ENCODE measurements at regions not wholly inside any gene's neighbourhood (a gene's known extent, or its start where the extent isn't known, plus 50 kb on each side); places are given as distances from the start of the nearest gene placed in this dataset.

DNA sequence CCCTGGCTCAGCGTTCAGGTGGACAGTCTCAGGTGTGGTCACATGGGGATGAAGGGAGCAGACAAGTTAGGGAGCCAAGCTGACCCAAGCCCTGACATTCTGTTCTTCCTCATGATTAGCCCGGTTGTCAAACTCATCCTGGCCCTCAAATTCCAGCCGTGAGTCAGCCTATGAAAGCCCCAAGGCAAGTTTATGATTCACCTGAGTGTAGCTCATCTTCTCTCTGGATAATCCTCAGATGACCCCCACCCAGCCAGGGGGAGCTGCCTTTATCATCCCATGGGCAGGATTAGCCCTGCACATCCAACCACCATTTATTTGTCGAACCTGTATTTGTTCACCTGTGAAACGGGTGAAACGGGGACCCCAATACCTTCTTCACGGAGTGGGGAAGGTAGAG lies 161.9 kb downstream of the DHX35 start:
- Histone ChIP-seq H3K79me2 (ENCODE audit: control insufficient read depth, insufficient read depth, low read length) (no peaks in the 10 kb centered on the region), H2AFZ (ENCODE audit: low read depth, low read length) (no peak overlapping the region), H4K20me1 (replicated peaks; ENCODE audit: control insufficient read depth, extremely low read depth, insufficient read depth, low read length) (no peaks in the 10 kb centered on the region), H3K9me3 (replicated peaks; ENCODE audit: control insufficient read depth, insufficient read depth, low read length) (no peaks in the 10 kb centered on the region), H3K4me2 (ENCODE audit: insufficient read depth, low read length) (no peak overlapping the region), H3K9ac (replicated peaks; ENCODE audit: extremely low read depth, insufficient read depth, low read length) (no peak overlapping the region), H3K4me1 (ENCODE audit: control insufficient read depth, extremely low read depth, insufficient read depth, low read length) (no peaks in the 10 kb centered on the region), H3K27ac (ENCODE audit: insufficient read depth, low read depth, low read length) (no peak overlapping the region), H3K4me3 (replicated peaks in 1 of 3; ENCODE audit: insufficient read depth in 1 of 3, low read depth in 1 of 3, low read length in 3 of 3) (no peak overlapping the region), H3K27me3 (ENCODE audit: control insufficient read depth in 2 of 2, insufficient read depth in 2 of 2, low read length in 2 of 2) (no peaks in the 10 kb centered on the region), H3K36me3 (ENCODE audit: control insufficient read depth in 2 of 2, extremely low read depth in 1 of 2, insufficient read depth in 2 of 2, low read length in 2 of 2) (no peaks in the 10 kb centered on the region), H3K9me1 (replicated peaks; ENCODE audit: control insufficient read depth, extremely low read depth, insufficient read depth, low read length) (no peaks in the 10 kb centered on the region)
- intact Hi-C loops (cut with micrococcal nuclease) (no loop called here), dilution Hi-C loops (cut with MboI; ENCODE audit: extremely low pct_ligation_motif_present, low sequenced_read_pairs) (no loop called here)
- no TSS peak for BruUV-seq (replicated peaks)
- ChIA-PET POLR2A (no interaction called here), CTCF (no interaction called here)
- FAIRE-seq (no peak), DNase-seq (ENCODE audit: low read depth, low spot score) (no peak)
- TF ChIP-seq FOS (IDR thresholded peaks at IDR 0.05; ENCODE audit: borderline replicate concordance, insufficient read depth, low read length) = no peak
- TF ChIP-seq EZH2 (IDR thresholded peaks at IDR 0.05; ENCODE audit: borderline replicate concordance, low read depth, low read length, severe bottlenecking) = no peak
- TF ChIP-seq, protein P1, sequence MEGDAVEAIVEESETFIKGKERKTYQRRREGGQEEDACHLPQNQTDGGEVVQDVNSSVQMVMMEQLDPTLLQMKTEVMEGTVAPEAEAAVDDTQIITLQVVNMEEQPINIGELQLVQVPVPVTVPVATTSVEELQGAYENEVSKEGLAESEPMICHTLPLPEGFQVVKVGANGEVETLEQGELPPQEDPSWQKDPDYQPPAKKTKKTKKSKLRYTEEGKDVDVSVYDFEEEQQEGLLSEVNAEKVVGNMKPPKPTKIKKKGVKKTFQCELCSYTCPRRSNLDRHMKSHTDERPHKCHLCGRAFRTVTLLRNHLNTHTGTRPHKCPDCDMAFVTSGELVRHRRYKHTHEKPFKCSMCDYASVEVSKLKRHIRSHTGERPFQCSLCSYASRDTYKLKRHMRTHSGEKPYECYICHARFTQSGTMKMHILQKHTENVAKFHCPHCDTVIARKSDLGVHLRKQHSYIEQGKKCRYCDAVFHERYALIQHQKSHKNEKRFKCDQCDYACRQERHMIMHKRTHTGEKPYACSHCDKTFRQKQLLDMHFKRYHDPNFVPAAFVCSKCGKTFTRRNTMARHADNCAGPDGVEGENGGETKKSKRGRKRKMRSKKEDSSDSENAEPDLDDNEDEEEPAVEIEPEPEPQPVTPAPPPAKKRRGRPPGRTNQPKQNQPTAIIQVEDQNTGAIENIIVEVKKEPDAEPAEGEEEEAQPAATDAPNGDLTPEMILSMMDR (IDR thresholded peaks at IDR 0.05; ENCODE audit: extremely low read depth in 1 of 2, insufficient read depth in 1 of 2, low read depth in 1 of 2, low read length in 2 of 2) = no peak
- TF ChIP-seq GATA2 (IDR thresholded peaks at IDR 0.05; ENCODE audit: insufficient read depth, insufficient read length, low read depth, low read length) = no peak
- no peak for TF ChIP-seq MYC (IDR thresholded peaks at IDR 0.05; ENCODE audit: low read depth, low read length)
- TF ChIP-seq JUN (IDR thresholded peaks at IDR 0.05; ENCODE audit: borderline replicate concordance, insufficient read depth, insufficient read length, low read depth) = no peak
- TF ChIP-seq POLR2AphosphoS5 (IDR thresholded peaks at IDR 0.05; ENCODE audit: insufficient read depth, low read depth, low read length) = no peak
- no peak for TF ChIP-seq POLR2A (IDR thresholded peaks at IDR 0.05; ENCODE audit: low read depth, low read length)
- TF ChIP-seq, protein P2, sequence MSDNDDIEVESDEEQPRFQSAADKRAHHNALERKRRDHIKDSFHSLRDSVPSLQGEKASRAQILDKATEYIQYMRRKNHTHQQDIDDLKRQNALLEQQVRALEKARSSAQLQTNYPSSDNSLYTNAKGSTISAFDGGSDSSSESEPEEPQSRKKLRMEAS (IDR thresholded peaks at IDR 0.05; ENCODE audit: insufficient read depth, insufficient read length) = no peak
